Gastrocnemius medialis (tissue), 4 donors: ENCODE measurements at regions not wholly inside any gene's neighbourhood (a gene's known extent, or its start where the extent isn't known, plus 50 kb on each side); places are given as distances from the start of the nearest gene placed in this dataset.

Source experiments
- CTCF ChIP-seq, 5 experiments: fragments of 450-650 bp in 3 of 5; fragments of 200-600 bp in 2 of 5; sonication (generic) in 2 of 5; IDR thresholded peaks in 4 of 5; conservative IDR thresholded peaks in 1 of 5; 1 replicate in 4 of 5; 2 replicates in 1 of 5; pipeline ENCODE4 v1.5.1; 2016 to 2019; ENCODE audit warnings: antibody characterized with exemption in 5 of 5, mild to moderate bottlenecking in 3 of 5, moderate library complexity in 3 of 5
- POLR2A ChIP-seq, 2 donors: fragments of 450-650 bp; IDR thresholded peaks; one replicate each; pipeline ENCODE4 v1.6.1; 2017; ENCODE audit warnings: antibody characterized with exemption in 2 of 2, mild to moderate bottlenecking in 2 of 2, moderate library complexity in 2 of 2

- no peak for TF ChIP-seq CTCF (IDR thresholded peaks at IDR 0.05 in 4 of 5, conservative IDR thresholded peaks at IDR 0.05 in 1 of 5)
- no peak for TF ChIP-seq POLR2A (IDR thresholded peaks at IDR 0.05)
Measured at GRCh38 chr9:89802781-89803355, 198.1 kb downstream of the GADD45G start.
